B cell (primary cell): ENCODE measurements at regions not wholly inside any gene's neighbourhood (a gene's known extent, or its start where the extent isn't known, plus 50 kb on each side); places are given as distances from the start of the nearest gene placed in this dataset.

Source experiments
- ATAC-seq: fragments of 200-7000 bp; cut with Tn5 transposase; one replicate; pipeline ENCODE4 v1.10.0; 2021; ENCODE audit warnings: low read depth, mild to moderate bottlenecking, moderate number of reproducible peaks, moderate library complexity
- CTCF ChIA-PET: fragments of 350-600 bp; sonication (Branson Sonifier 250); formaldehyde crosslinking; loops from one replicate; lab custom pipeline; 2021; ENCODE audit warnings: antibody characterized with exemption, inconsistent platforms; lab: Charles Lee
- POLR2A ChIA-PET: fragments of 350-600 bp; sonication (Branson Sonifier 250); formaldehyde crosslinking; loops from one replicate; lab custom pipeline; 2021; ENCODE audit warnings: antibody characterized with exemption; lab: Charles Lee
- DNase-seq: peaks from one replicate; pipeline ENCODE4 v3.0.0; 2013
- H2AFZ ChIP-seq: 2 replicates; pipeline ENCODE4 v1.6.1; 2012; ENCODE audit warnings: mild to moderate bottlenecking, low read depth, low read length; ENCODE audit not compliant: insufficient read depth, poor library complexity, severe bottlenecking
- H3K27ac ChIP-seq, 2 donors: 1 replicate in 1 of 2; 2 replicates in 1 of 2; pipeline ENCODE4 v1.5.1; 2012 to 2013; ENCODE audit warnings: low read length in 2 of 2, mild to moderate bottlenecking in 2 of 2, moderate library complexity in 1 of 2
- H3K27me3 ChIP-seq, 4 experiments: fragments of 200-600 bp in 1 of 4; sonication (generic) in 1 of 4; replicated peaks in 1 of 4; 1 replicate in 2 of 4; 2 replicates in 2 of 4; pipeline versions ENCODE4 v1.6.1 to v1.7.0; 2013 to 2016; ENCODE audit warnings: low read length in 3 of 4, mild to moderate bottlenecking in 2 of 4, mixed read lengths in 1 of 4, moderate library complexity in 1 of 4; ENCODE audit not compliant: insufficient read depth in 4 of 4, control insufficient read depth in 3 of 4; ENCODE audit errors: control extremely low read depth in 1 of 4
- H3K36me3 ChIP-seq, 2 experiments: replicated peaks in 1 of 2; 1 replicate in 1 of 2; 2 replicates in 1 of 2; pipeline versions ENCODE4 v1.6.1 to v1.7.1; 2013; ENCODE audit warnings: low read length in 1 of 2; ENCODE audit not compliant: insufficient read depth in 2 of 2, control insufficient read depth in 1 of 2; ENCODE audit errors: control extremely low read depth in 1 of 2, extremely low read depth in 1 of 2
- H3K4me1 ChIP-seq, 2 donors: fragments of 200-600 bp in 1 of 2; sonication (generic) in 1 of 2; 1 replicate in 1 of 2; 2 replicates in 1 of 2; pipeline versions ENCODE4 v1.5.1 to v1.6.1; 2013 to 2017; ENCODE audit warnings: low read length in 2 of 2; ENCODE audit not compliant: control insufficient read depth in 2 of 2, insufficient read depth in 2 of 2
- H3K4me2 ChIP-seq: replicated peaks from 2 replicates; pipeline ENCODE3; 2012; ENCODE audit warnings: mild to moderate bottlenecking, low read depth, low read length; ENCODE audit not compliant: poor library complexity, severe bottlenecking
- H3K4me3 ChIP-seq, 5 experiments: fragments of 200-600 bp in 1 of 5; sonication (generic) in 1 of 5; 1 replicate in 3 of 5; 2 replicates in 2 of 5; pipeline versions ENCODE4 v1.5.1 to v1.7.0; 2011 to 2016; ENCODE audit warnings: low read length in 4 of 5, mild to moderate bottlenecking in 4 of 5, low read depth in 2 of 5, control low read depth in 1 of 5, moderate library complexity in 1 of 5; ENCODE audit not compliant: insufficient read depth in 1 of 5; ENCODE audit errors: control extremely low read depth in 1 of 5, extremely low read depth in 1 of 5
- H3K79me2 ChIP-seq: fragments of 200-600 bp; sonication (generic); one replicate; pipeline ENCODE4 v1.6.0; 2016; ENCODE audit warnings: low read length; ENCODE audit not compliant: control insufficient read depth, insufficient read depth
- H3K9ac ChIP-seq: fragments of 200-600 bp; sonication (generic); 2 replicates; pipeline ENCODE4 v1.6.1; 2017; ENCODE audit warnings: mild to moderate bottlenecking, low read length, moderate library complexity
- H3K9me3 ChIP-seq, 3 donors: one replicate each; pipeline versions ENCODE4 v1.6.1 to v1.7.1; 2013; ENCODE audit warnings: low read length in 2 of 3; ENCODE audit not compliant: control insufficient read depth in 2 of 3, insufficient read depth in 1 of 3; ENCODE audit errors: control extremely low read depth in 1 of 3
- H4K20me1 ChIP-seq: 2 replicates; pipeline ENCODE4 v1.6.0; 2012; ENCODE audit warnings: mild to moderate bottlenecking, low read length; ENCODE audit not compliant: insufficient read depth, control insufficient read depth, poor library complexity, severe bottlenecking
- H3K27ac Mint-ChIP-seq: one replicate; pipeline ENCODE4 v1.8.0; 2021; ENCODE audit warnings: mixed read lengths
- H3K27me3 Mint-ChIP-seq: one replicate; pipeline ENCODE4 v1.8.0; 2021; ENCODE audit warnings: mixed read lengths
- H3K4me1 Mint-ChIP-seq: one replicate; pipeline ENCODE4 v1.8.0; 2021; ENCODE audit warnings: mixed read lengths
- H3K4me3 Mint-ChIP-seq: one replicate; pipeline ENCODE4 v1.8.0; 2021; ENCODE audit warnings: mixed read lengths
- H3K9me3 Mint-ChIP-seq: one replicate; pipeline ENCODE4 v1.8.0; 2022; ENCODE audit warnings: mixed read lengths; ENCODE audit not compliant: insufficient read depth
- EZH2 ChIP-seq: IDR thresholded peaks from 2 replicates; pipeline ENCODE4 v1.6.1; 2012; ENCODE audit warnings: borderline replicate concordance, low read depth, mild to moderate bottlenecking, moderate library complexity, low read length; ENCODE audit not compliant: insufficient read depth, poor library complexity, severe bottlenecking
- WGBS: methylation state at CpG from one replicate; pipeline ENCODE4 v1.1.5; 2013; ENCODE audit warnings: missing lambda C conversion rate; ENCODE audit not compliant: insufficient coverage; 5-methylcytosine and 5-hydroxymethylcytosine counted together
- intact Hi-C: fragments of 100-400 bp; cut with micrococcal nuclease; formaldehyde crosslinking; loops from one replicate; pipeline ENCODE4 v1.10.0; 2022
- TF ChIP-seq, protein P1 (sequence below): fragments of 200-600 bp; IDR thresholded peaks from one replicate; pipeline ENCODE4 v1.8.0; 2022; ENCODE audit warnings: antibody characterized with exemption, mild to moderate bottlenecking

DNA sequence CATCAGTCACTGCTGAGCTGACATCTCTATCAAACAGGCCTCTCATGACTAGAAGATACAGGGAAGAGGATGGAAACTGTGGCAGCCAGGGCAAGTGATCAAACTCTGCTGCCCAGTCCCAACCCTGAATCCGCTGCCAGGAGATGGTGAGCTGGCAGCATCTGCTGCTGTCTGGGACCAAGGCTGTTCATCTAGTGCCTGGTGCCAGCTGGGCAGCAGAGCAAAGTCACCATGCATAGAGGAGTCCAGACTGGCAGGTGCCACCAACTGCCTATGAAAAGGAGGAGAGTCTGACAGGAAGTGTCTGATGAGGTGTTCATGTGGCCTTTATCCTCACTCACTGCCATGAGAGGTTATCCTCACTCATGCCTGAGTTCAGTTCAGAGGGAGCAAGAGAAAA is 518.9 kb downstream of the MID1IP1 start:
- Histone ChIP-seq H3K4me3 (no peak overlapping the region), H3K27ac (no peak overlapping the region), H3K4me2 (no peak overlapping the region), H3K79me2 (no peaks in the 10 kb centered on the region), H3K4me1 (no peaks in the 10 kb centered on the region), H3K36me3 (no peaks in the 10 kb centered on the region), H3K9ac (no peak overlapping the region), H2AFZ (no peak overlapping the region), H3K9me3 (no peaks in the 10 kb centered on the region), H4K20me1 (no peaks in the 10 kb centered on the region), H3K27me3 (no peaks in the 10 kb centered on the region)
- Mint-ChIP-seq H3K4me1 (no peaks in the 10 kb centered on the region), H3K9me3 (peaks cover 4% of the 10 kb centered on the region), H3K4me3 (no peak overlapping the region), H3K27me3 (peaks cover 7% of the 10 kb centered on the region), H3K27ac (no peak overlapping the region)
- ChIA-PET CTCF (no interaction called here), POLR2A (no interaction called here)
- WGBS = 100% methylated on average over 1 of the region's 1 CpG
- ATAC-seq (no peak), DNase-seq (no peak)
- intact Hi-C loops = no loop called here
- TF ChIP-seq, protein P1, sequence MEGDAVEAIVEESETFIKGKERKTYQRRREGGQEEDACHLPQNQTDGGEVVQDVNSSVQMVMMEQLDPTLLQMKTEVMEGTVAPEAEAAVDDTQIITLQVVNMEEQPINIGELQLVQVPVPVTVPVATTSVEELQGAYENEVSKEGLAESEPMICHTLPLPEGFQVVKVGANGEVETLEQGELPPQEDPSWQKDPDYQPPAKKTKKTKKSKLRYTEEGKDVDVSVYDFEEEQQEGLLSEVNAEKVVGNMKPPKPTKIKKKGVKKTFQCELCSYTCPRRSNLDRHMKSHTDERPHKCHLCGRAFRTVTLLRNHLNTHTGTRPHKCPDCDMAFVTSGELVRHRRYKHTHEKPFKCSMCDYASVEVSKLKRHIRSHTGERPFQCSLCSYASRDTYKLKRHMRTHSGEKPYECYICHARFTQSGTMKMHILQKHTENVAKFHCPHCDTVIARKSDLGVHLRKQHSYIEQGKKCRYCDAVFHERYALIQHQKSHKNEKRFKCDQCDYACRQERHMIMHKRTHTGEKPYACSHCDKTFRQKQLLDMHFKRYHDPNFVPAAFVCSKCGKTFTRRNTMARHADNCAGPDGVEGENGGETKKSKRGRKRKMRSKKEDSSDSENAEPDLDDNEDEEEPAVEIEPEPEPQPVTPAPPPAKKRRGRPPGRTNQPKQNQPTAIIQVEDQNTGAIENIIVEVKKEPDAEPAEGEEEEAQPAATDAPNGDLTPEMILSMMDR = no peak
- TF ChIP-seq EZH2 = no peak

DNA sequence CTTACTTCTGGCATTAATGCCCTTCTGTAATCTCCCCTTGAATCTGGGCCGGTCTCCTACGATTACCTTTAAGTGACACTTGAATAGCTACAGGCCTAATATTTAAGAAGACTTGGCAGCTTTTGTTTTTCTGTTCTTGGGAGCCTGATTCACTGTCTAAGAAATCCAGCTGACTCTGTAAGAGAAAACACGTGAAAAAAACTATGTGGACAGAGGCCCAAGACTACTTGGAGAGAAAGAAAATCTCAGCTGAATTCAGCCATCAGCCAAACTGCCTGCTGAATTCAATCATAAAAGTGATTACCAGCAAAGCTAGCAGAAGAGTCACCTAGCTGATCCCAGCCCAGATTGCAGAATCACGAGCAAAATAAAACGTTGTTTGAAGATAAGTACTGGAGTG is 521.2 kb downstream of the MID1IP1 start:
- no peak overlapping the region for H3K4me3 ChIP-seq
- H3K4me3 Mint-ChIP-seq = no peak overlapping the region
- DNase-seq = no peak
- no peaks in the 10 kb centered on the region for H3K79me2 ChIP-seq
- intact Hi-C loops = no loop called here
- no peak overlapping the region for H3K4me2 ChIP-seq
- H3K27me3 Mint-ChIP-seq = peaks cover 7% of the 10 kb centered on the region
- no peak for ATAC-seq
- POLR2A ChIA-PET = no interaction called here
- WGBS = 100% methylated on average over 1 of the region's 5 CpGs
- H3K9me3 ChIP-seq = no peaks in the 10 kb centered on the region
- H3K27ac ChIP-seq = no peak overlapping the region
- no peak for TF ChIP-seq EZH2
- TF ChIP-seq, protein P1 = no peak
- no peaks in the 10 kb centered on the region for H3K9me3 Mint-ChIP-seq
- H3K9ac ChIP-seq = no peak overlapping the region
- H3K4me1 ChIP-seq = no peaks in the 10 kb centered on the region
- CTCF ChIA-PET = no interaction called here
- H3K27me3 ChIP-seq = no peaks in the 10 kb centered on the region
- no peak overlapping the region for H3K27ac Mint-ChIP-seq
- H4K20me1 ChIP-seq = no peaks in the 10 kb centered on the region
- H2AFZ ChIP-seq = no peak overlapping the region
- no peaks in the 10 kb centered on the region for H3K4me1 Mint-ChIP-seq
- no peaks in the 10 kb centered on the region for H3K36me3 ChIP-seq
